CD4-positive, alpha-beta memory T cell (primary cell): ENCODE measurements at regions not wholly inside any gene's neighbourhood (a gene's known extent, or its start where the extent isn't known, plus 50 kb on each side); places are given as distances from the start of the nearest gene placed in this dataset.

Experiments
- CTCF ChIA-PET: fragments of 350-600 bp; sonication (Branson Sonifier 250); formaldehyde crosslinking; loops from one replicate; lab custom pipeline; 2021; ENCODE audit warnings: inconsistent platforms; ENCODE audit not compliant: partially characterized antibody; lab: Charles Lee
- POLR2A ChIA-PET: fragments of 350-600 bp; sonication (Branson Sonifier 250); formaldehyde crosslinking; loops from one replicate; lab custom pipeline; 2021; ENCODE audit not compliant: partially characterized antibody; lab: Charles Lee
- DNase-seq, 5 donors: peaks; one replicate each; pipeline versions ENCODE4 v3.0.0 to v3.0.0-alpha.2; 2020 to 2022; ENCODE audit warnings: mixed read lengths in 1 of 5
- H3K27ac ChIP-seq: one replicate; pipeline ENCODE4 v1.7.0; 2013; ENCODE audit warnings: low read depth, low read length
- H3K27me3 ChIP-seq: 2 replicates; pipeline ENCODE4 v1.7.0; 2013; ENCODE audit warnings: mild to moderate bottlenecking, low read length, moderate library complexity; ENCODE audit not compliant: insufficient read depth
- H3K36me3 ChIP-seq: 2 replicates; pipeline ENCODE4 v1.7.0; 2013; ENCODE audit warnings: mild to moderate bottlenecking, low read length, moderate library complexity; ENCODE audit not compliant: insufficient read depth
- H3K4me1 ChIP-seq: 2 replicates; pipeline ENCODE4 v1.7.0; 2013; ENCODE audit warnings: mild to moderate bottlenecking, low read length, moderate library complexity; ENCODE audit not compliant: insufficient read depth
- H3K4me3 ChIP-seq, 2 donors: one replicate each; pipeline ENCODE4 v1.7.0; 2013; ENCODE audit warnings: low read length in 2 of 2, mild to moderate bottlenecking in 1 of 2
- H3K9me3 ChIP-seq, 2 donors: one replicate each; pipeline ENCODE4 v1.7.0; 2013; ENCODE audit warnings: low read length in 2 of 2, control low read depth in 1 of 2; ENCODE audit not compliant: control insufficient read depth in 1 of 2
- H3K27ac Mint-ChIP-seq, 7 donors: one replicate each; pipeline ENCODE4 v1.8.0; 2020 to 2021; ENCODE audit warnings: mixed read lengths in 7 of 7, mild to moderate bottlenecking in 6 of 7, inconsistent platforms in 3 of 7, moderate library complexity in 3 of 7
- H3K27me3 Mint-ChIP-seq, 2 donors: one replicate each; pipeline ENCODE4 v1.8.0; 2020 to 2021; ENCODE audit warnings: mixed read lengths in 2 of 2
- H3K36me3 Mint-ChIP-seq, 2 donors: one replicate each; pipeline ENCODE4 v1.8.0; 2020 to 2021; ENCODE audit warnings: mixed read lengths in 2 of 2, inconsistent platforms in 1 of 2, mild to moderate bottlenecking in 1 of 2
- H3K4me1 Mint-ChIP-seq, 4 donors: one replicate each; pipeline ENCODE4 v1.8.0; 2020 to 2021; ENCODE audit warnings: mixed read lengths in 4 of 4, mild to moderate bottlenecking in 1 of 4
- H3K4me3 Mint-ChIP-seq, 8 donors: one replicate each; pipeline ENCODE4 v1.8.0; 2020 to 2021; ENCODE audit warnings: mixed read lengths in 8 of 8, mild to moderate bottlenecking in 7 of 8, moderate library complexity in 6 of 8, inconsistent platforms in 3 of 8
- H3K9me3 Mint-ChIP-seq, 8 donors: one replicate each; pipeline ENCODE4 v1.8.0; 2020 to 2021; ENCODE audit warnings: mixed read lengths in 8 of 8, mild to moderate bottlenecking in 5 of 8, inconsistent platforms in 3 of 8, moderate library complexity in 1 of 8
- intact Hi-C: fragments of 100-400 bp; cut with micrococcal nuclease; formaldehyde crosslinking; loops from one replicate; pipeline ENCODE4 v1.15.1; 2023

DNA sequence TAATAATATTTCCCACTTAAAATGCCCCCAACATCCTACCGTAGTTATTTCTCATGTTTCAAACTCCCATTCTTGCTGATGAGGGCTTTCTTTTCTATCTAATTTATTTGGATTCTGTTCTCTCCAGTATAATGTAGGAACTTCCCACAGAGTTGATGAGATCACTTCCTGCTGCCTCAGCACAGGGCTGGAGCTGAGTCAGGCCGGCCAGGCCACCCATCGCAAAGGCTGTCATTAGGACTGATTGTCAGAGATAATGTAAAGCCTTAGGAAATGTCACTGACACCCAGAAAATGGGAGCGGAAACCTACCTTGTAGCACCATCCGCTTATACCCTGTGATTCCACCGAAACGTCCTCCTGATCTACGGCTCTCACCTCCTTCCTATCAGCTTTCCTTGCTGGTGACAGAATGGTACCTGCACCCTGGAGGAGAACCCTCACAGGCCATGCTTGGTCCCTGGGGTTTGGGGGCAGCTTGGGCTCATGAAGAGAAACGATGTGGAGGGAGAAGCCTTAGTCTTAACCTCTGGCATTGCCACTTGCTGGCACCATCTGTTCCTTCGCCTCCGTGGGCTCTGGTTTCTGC lies 672.8 kb upstream of the ID2 start:
- no peaks in the 10 kb centered on the region for H3K36me3 ChIP-seq
- ChIA-PET CTCF (interaction anchor here (0.9 kb wide), 1 partner anchor 441 kb away, joined by 3 read pairs; no protein-coding TSS in a partner anchor), POLR2A (no interaction called here)
- DNase-seq: no peak
- no peaks in the 10 kb centered on the region for H3K27me3 ChIP-seq
- no peak overlapping the region for H3K4me3 ChIP-seq
- intact Hi-C loops: loop anchor here (10.0 kb wide), 1 partner anchor 466 kb away; no protein-coding TSS in a partner anchor
- Mint-ChIP-seq H3K9me3 (no peaks in the 10 kb centered on the region), H3K36me3 (no peaks in the 10 kb centered on the region), H3K27me3 (no peaks in the 10 kb centered on the region), H3K4me3 (no peak overlapping the region), H3K4me1 (no peaks in the 10 kb centered on the region), H3K27ac (no peak overlapping the region)
- no peaks in the 10 kb centered on the region for H3K9me3 ChIP-seq
- H3K4me1 ChIP-seq: no peaks in the 10 kb centered on the region
- H3K27ac ChIP-seq: no peak overlapping the region

GRCh38 chr2:8015848-8016600 lies 665.8 kb upstream of the ID2 start:
- Mint-ChIP-seq H3K36me3 (no peaks in the 10 kb centered on the region), H3K9me3 (no peaks in the 10 kb centered on the region), H3K27me3 (no peaks in the 10 kb centered on the region), H3K4me1 (no peaks in the 10 kb centered on the region), H3K27ac (no peak overlapping the region), H3K4me3 (no peak overlapping the region)
- H3K27ac ChIP-seq: no peak overlapping the region
- no peaks in the 10 kb centered on the region for H3K9me3 ChIP-seq
- H3K36me3 ChIP-seq: no peaks in the 10 kb centered on the region
- CTCF ChIA-PET: no interaction called here
- POLR2A ChIA-PET: no interaction called here
- no peak overlapping the region for H3K4me3 ChIP-seq
- intact Hi-C loops: loop anchor here (10.0 kb wide), 1 partner anchor 591 kb away; no protein-coding TSS in a partner anchor
- no peak for DNase-seq
- H3K27me3 ChIP-seq: no peaks in the 10 kb centered on the region
- no peaks in the 10 kb centered on the region for H3K4me1 ChIP-seq

DNA sequence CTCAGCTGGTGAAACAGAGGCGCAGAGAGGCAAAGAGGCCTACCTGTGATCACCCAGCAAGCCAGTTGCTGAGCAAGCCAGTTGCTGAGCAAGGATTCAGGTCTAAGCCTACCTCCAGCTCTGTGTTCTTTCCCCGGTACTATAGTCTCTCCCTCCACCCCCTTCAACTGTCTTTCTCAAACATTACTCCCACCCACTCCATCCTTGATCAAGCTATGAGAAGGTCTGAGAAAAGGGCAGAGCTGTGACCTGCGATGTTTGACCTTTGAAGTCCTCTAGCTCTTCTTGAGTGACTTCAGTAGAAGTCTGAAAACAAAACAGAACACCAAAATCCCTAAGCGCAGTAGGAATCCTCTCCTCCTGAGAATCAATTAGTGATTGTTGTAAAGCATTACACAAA lies 665.2 kb upstream of the ID2 start:
- Mint-ChIP-seq H3K27me3 (no peaks in the 10 kb centered on the region), H3K4me1 (no peaks in the 10 kb centered on the region), H3K27ac (no peak overlapping the region), H3K36me3 (no peaks in the 10 kb centered on the region), H3K4me3 (no peak overlapping the region), H3K9me3 (no peaks in the 10 kb centered on the region)
- DNase-seq: no peak
- POLR2A ChIA-PET: no interaction called here
- Histone ChIP-seq H3K27me3 (no peaks in the 10 kb centered on the region), H3K4me3 (no peak overlapping the region), H3K4me1 (no peaks in the 10 kb centered on the region), H3K27ac (no peak overlapping the region), H3K36me3 (no peaks in the 10 kb centered on the region), H3K9me3 (no peaks in the 10 kb centered on the region)
- CTCF ChIA-PET: no interaction called here
- intact Hi-C loops: loop anchor here (10.0 kb wide), 1 partner anchor 592 kb away; no protein-coding TSS in a partner anchor

DNA sequence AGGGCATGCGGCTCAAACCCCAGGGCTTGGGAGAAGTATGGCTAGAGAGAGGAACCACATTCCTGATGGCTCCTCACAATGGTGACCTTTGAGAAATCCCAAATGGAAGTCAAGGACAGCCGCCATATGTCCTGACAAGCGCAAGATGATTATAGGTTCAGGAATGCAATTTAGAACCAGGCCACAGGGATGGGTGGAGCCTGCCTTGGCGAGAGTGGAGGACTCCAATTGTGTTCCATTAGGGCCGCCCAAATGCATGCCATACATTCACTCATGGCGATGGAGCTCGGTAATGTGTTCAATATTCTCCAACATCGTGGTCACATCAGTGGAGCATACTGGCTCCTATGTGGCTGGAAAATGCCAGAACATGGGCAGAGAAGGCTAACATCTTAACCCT lies 662.9 kb upstream of the ID2 start:
- H3K4me3 ChIP-seq: no peak overlapping the region
- no peak overlapping the region for H3K4me3 Mint-ChIP-seq
- no peaks in the 10 kb centered on the region for H3K4me1 ChIP-seq
- CTCF ChIA-PET: no interaction called here
- DNase-seq: no peak
- no peaks in the 10 kb centered on the region for H3K36me3 Mint-ChIP-seq
- intact Hi-C loops: loop anchor here (10.0 kb wide), 1 partner anchor 594 kb away; no protein-coding TSS in a partner anchor
- no peaks in the 10 kb centered on the region for H3K9me3 Mint-ChIP-seq
- peaks cover 3 to 10% (median 6%) of the 10 kb centered on the region in 4 donors for H3K4me1 Mint-ChIP-seq
- no peaks in the 10 kb centered on the region for H3K27me3 Mint-ChIP-seq
- H3K27ac Mint-ChIP-seq: no peak overlapping the region
- H3K27ac ChIP-seq: no peak overlapping the region
- no peaks in the 10 kb centered on the region for H3K9me3 ChIP-seq
- H3K36me3 ChIP-seq: no peaks in the 10 kb centered on the region
- no peaks in the 10 kb centered on the region for H3K27me3 ChIP-seq
- POLR2A ChIA-PET: no interaction called here

- Mint-ChIP-seq H3K9me3 (no peaks in the 10 kb centered on the region), H3K36me3 (no peaks in the 10 kb centered on the region), H3K4me1 (peaks cover 3 to 10% (median 6%) of the 10 kb centered on the region in 4 donors), H3K4me3 (no peak overlapping the region), H3K27me3 (no peaks in the 10 kb centered on the region), H3K27ac (no peak overlapping the region)
- Histone ChIP-seq H3K27ac (no peak overlapping the region), H3K36me3 (no peaks in the 10 kb centered on the region), H3K9me3 (no peaks in the 10 kb centered on the region), H3K4me3 (no peak overlapping the region), H3K27me3 (no peaks in the 10 kb centered on the region), H3K4me1 (no peaks in the 10 kb centered on the region)
- CTCF ChIA-PET: no interaction called here
- no peak for DNase-seq
- intact Hi-C loops: loop anchor here (10.0 kb wide), 1 partner anchor 595 kb away; no protein-coding TSS in a partner anchor
- POLR2A ChIA-PET: no interaction called here
Observed at GRCh38 chr2:8019934-8020333, 661.9 kb upstream of the ID2 start.

DNA sequence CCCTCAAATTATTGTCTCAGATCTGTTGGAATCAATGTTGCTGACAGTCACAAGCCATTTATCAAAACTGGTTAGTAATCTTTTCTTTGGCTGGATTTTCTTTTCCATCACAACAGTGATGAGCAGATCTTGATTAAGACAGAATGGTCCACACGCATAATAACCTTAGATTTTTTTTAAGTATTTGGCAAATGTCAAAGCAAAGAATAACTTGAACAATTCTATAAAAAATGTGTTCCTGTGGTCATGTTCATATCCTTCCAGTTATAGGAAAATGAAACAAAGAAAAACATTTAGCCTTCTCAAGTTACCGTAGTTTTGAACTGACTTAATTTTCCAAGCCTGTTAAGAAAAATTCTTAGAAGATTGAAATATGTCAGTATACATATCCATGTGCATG lies 659.9 kb upstream of the ID2 start:
- Histone ChIP-seq H3K27me3 (no peaks in the 10 kb centered on the region), H3K36me3 (no peaks in the 10 kb centered on the region), H3K9me3 (no peaks in the 10 kb centered on the region), H3K4me3 (no peak overlapping the region), H3K4me1 (no peaks in the 10 kb centered on the region), H3K27ac (no peak overlapping the region)
- Mint-ChIP-seq H3K27ac (no peak overlapping the region), H3K36me3 (no peaks in the 10 kb centered on the region), H3K4me3 (no peak overlapping the region), H3K27me3 (no peaks in the 10 kb centered on the region), H3K4me1 (peaks cover 3 to 10% (median 6%) of the 10 kb centered on the region in 4 donors), H3K9me3 (no peaks in the 10 kb centered on the region)
- intact Hi-C loops: no loop called here
- POLR2A ChIA-PET: no interaction called here
- no peak for DNase-seq
- CTCF ChIA-PET: no interaction called here

DNA sequence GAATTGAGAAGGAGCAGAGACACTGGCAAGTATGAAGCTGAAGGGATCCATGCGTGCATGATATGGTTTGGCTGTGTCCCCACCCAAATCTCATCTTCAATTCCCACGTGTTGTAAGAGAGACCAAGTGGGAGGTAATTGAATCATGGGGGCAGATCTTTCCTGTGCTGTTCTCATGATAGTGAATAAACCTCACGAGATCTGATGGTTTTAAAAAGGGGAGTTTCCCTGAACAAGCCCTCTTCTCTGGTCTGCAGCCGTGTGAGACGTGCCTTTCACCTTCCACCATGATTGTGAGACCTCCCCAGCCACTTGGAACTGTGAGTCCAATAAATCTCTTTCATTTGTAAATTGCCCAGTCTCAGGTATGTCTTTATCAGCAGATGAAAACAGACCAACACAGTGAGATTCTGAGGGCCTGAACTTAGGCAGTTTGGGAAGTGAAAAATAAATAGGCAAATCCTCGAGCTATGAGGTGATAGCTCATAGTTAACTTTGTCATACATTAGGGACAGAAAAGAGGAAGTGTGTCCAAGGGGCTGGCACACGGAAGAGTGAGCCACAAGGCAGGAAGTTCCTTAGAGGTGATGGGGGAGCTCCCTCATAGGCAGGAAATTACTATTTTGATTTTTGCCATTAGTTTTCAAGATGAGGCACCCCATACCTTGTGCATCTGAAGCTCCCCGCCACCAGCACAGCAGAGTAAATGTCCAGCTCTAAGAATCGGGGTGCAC lies 658.8 kb upstream of the ID2 start:
- ChIA-PET POLR2A (no interaction called here), CTCF (interaction anchor here (1.7 kb wide), 1 partner anchor 10 kb away, joined by 6 read pairs; no protein-coding TSS in a partner anchor)
- Histone ChIP-seq H3K27me3 (no peaks in the 10 kb centered on the region), H3K4me3 (no peak overlapping the region), H3K4me1 (no peaks in the 10 kb centered on the region), H3K36me3 (no peaks in the 10 kb centered on the region), H3K27ac (no peak overlapping the region), H3K9me3 (no peaks in the 10 kb centered on the region)
- Mint-ChIP-seq H3K36me3 (no peaks in the 10 kb centered on the region), H3K9me3 (no peaks in the 10 kb centered on the region), H3K27ac (no peak overlapping the region), H3K4me3 (peak overlapping the region in 1 of 8 donors; percentile 14), H3K27me3 (no peaks in the 10 kb centered on the region), H3K4me1 (peaks cover 3 to 10% (median 6%) of the 10 kb centered on the region in 4 donors)
- intact Hi-C loops: no loop called here
- DNase-seq: no peak
